ENCODE measurements at regions not wholly inside any gene's neighbourhood (a gene's known extent, or its start where the extent isn't known, plus 50 kb on each side); places are given as distances from the start of the nearest gene placed in this dataset.

DNA sequence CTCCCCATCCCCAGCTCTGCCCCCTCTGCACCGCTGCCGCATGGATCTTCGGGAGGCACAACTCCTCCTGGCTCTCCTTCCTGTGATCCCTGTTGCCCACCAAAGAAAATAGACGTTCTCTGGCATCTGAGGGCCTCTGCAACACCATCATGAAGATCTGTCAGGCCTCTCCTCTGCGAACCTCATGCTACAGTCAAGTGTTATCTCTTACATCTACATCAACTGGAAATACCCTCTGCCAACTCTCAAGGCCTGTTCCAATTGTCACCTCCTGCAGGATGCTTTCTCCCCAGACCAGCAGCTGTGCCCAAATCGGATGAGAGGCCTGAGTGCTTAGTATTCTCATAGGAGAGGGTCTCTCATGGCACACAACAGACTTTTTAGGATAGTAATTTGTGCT, 478.4 kb downstream of the BCL11A start:
- no peak for TF ChIP-seq POLR2A (IDR thresholded peaks at IDR 0.05)
- TF ChIP-seq, protein P1, sequence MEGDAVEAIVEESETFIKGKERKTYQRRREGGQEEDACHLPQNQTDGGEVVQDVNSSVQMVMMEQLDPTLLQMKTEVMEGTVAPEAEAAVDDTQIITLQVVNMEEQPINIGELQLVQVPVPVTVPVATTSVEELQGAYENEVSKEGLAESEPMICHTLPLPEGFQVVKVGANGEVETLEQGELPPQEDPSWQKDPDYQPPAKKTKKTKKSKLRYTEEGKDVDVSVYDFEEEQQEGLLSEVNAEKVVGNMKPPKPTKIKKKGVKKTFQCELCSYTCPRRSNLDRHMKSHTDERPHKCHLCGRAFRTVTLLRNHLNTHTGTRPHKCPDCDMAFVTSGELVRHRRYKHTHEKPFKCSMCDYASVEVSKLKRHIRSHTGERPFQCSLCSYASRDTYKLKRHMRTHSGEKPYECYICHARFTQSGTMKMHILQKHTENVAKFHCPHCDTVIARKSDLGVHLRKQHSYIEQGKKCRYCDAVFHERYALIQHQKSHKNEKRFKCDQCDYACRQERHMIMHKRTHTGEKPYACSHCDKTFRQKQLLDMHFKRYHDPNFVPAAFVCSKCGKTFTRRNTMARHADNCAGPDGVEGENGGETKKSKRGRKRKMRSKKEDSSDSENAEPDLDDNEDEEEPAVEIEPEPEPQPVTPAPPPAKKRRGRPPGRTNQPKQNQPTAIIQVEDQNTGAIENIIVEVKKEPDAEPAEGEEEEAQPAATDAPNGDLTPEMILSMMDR (IDR thresholded peaks at IDR 0.05) = no peak
- no peak for TF ChIP-seq EP300 (IDR thresholded peaks at IDR 0.05)
- no peak for TF ChIP-seq POLR2AphosphoS5 (IDR thresholded peaks at IDR 0.05)
